Esophagus squamous epithelium (tissue), 4 donors: ENCODE measurements at regions not wholly inside any gene's neighbourhood (a gene's known extent, or its start where the extent isn't known, plus 50 kb on each side); places are given as distances from the start of the nearest gene placed in this dataset.

Source experiments
- CTCF ChIP-seq, 6 experiments: fragments of 450-650 bp in 4 of 6; fragments of 200-600 bp in 2 of 6; sonication (generic) in 2 of 6; IDR thresholded peaks; one replicate each; pipeline ENCODE4 v1.5.1; 2016 to 2019; ENCODE audit warnings: antibody characterized with exemption in 6 of 6, mild to moderate bottlenecking in 4 of 6, moderate library complexity in 4 of 6
- POLR2A ChIP-seq, 4 donors: fragments of 450-650 bp; IDR thresholded peaks; one replicate each; pipeline ENCODE4 v1.6.1; 2017; ENCODE audit warnings: antibody characterized with exemption in 4 of 4, mild to moderate bottlenecking in 4 of 4, moderate library complexity in 3 of 4

DNA sequence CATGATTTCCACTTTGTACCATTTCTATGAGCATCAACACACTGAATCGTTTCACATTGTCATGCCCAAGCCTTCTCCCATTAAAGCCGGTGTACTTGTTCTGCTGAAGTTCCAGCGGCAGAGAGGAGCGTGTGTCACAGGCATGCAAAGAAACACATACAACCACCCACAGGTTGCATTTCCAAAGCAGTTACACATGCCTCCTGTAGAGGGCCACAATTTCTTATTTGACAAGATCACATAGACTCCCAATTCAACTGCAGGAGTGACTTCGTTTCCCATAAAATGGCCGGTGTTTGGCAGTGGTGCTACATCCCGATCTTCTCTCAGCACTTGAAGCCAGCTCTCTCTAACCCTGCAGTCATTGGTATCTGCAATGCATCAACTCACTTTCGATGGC, 992.6 kb downstream of the NLGN4X start:
- no peak for TF ChIP-seq CTCF (IDR thresholded peaks at IDR 0.05)
- no peak for TF ChIP-seq POLR2A (IDR thresholded peaks at IDR 0.05)
